Right renal cortex interstitium (tissue), 3 donors: ENCODE measurements at regions not wholly inside any gene's neighbourhood (a gene's known extent, or its start where the extent isn't known, plus 50 kb on each side); places are given as distances from the start of the nearest gene placed in this dataset.
"Not testable (repeated sequence)": the region's sequence is repeated elsewhere in the genome, so short reads cannot be mapped to it uniquely, and the experiment has no call there.

Experiments
- DNase-seq, 3 donors: peaks; one replicate each; pipeline ENCODE4 v3.0.0-alpha.2; 2013; ENCODE audit warnings: low read depth in 3 of 3, low spot score in 2 of 3

DNA sequence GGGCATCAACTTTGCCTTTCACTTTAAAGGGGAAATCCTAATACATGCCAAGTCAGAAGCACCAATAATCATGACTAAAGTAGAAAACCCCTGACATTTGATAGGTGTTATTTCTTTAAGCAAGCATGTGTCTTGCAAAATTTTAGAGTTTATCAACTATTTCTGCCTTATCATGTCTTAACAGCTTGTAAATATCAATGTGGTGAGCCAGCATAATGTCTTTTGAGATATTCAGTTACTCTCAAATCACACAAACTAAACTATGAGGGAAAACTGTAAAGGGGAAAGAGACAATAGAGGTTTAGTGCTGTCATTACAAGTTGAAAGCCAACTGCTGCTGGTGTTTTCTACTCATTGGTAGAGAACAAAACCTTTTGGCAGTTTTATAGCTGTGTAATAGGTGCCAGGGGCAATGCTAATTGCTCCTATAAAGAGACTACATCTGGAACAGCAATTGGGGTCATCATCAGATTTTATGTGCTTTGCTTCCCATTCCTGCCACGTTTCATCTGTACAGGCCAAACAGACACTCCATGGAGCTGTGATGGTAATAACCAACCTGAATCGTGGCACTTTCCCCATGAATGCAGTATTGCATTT lies 1027.4 kb downstream of the FSCB start:
- no peak for DNase-seq

GRCh38 chr14:43476822-43477221 lies 1030.3 kb downstream of the FSCB start:
- no peak for DNase-seq

GRCh38 chr14:43475757-43476156 lies 1031.3 kb downstream of the FSCB start:
- DNase-seq: no peak

- no peak for DNase-seq
Observed at GRCh38 chr14:43471595-43471994, 1035.5 kb downstream of the FSCB start.

DNA sequence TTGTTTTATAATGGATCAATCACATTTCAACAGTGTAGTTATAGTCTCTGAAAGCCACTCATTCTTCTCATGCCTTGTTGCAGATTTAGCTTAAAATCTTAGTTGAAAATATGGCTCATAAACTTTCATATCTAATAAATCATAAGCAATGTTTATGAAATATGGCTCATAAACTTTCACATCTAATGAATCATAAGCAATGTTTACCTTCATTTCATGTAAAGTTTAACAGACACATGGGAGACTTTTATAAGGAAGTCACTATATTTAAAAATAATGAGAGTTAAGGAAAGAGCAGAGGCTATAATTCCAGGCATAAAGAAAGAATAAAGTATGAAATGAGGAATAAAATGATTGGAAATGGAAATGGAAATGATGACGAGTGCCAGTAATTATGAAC lies 1042.1 kb downstream of the FSCB start:
- DNase-seq: no peak

- DNase-seq: peak in 1 of 3 donors; percentile 2
Observed at GRCh38 chr14:43449291-43449690, 1057.8 kb downstream of the FSCB start.

- DNase-seq: no peak
Observed at GRCh38 chr14:43438056-43438455, 1069.0 kb downstream of the FSCB start.

- no peak for DNase-seq
Observed at GRCh38 chr14:43418324-43418723, 1088.8 kb downstream of the FSCB start.

DNA sequence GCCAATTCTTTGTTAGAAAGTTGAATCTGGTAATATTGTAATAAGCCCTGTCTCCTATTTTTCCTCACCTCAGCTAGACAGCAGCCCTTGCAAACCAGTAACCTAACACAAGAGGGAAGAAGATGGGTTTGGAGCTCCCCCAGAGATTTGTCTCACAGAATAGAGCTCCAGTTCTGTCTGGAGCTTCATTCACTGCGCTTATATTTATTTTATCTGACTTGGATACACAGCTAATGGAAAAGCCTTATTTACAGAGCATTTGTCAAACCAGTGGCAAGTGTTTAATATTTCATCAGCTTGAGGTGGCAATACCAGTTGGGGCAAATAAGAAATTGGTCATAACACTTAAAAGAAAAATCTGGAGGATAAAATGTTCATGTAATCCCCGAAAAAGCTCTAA lies 1094.0 kb downstream of the FSCB start:
- DNase-seq: no peak

GRCh38 chr14:43411841-43412240 lies 1095.2 kb downstream of the FSCB start:
- DNase-seq: no peak

DNA sequence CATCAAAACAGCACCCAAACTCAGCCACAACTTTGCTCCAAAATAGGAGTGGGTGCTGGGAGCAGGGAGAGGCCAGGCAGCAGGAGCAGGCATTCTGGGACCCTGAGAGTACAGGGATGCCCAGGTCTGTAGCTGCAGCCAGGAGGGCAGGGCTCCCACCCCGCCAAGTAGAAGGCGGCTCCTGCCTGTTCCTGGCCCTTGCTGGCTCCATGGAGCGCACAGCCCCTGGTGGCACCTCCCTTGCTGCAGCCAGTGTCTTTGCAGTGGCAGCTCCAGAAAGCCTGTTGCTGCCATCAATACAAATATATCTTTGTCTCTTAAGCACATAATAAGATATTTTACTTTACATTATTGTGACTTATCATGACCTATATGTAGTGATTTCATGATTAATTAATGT lies 1096.5 kb downstream of the FSCB start:
- no peak for DNase-seq

DNA sequence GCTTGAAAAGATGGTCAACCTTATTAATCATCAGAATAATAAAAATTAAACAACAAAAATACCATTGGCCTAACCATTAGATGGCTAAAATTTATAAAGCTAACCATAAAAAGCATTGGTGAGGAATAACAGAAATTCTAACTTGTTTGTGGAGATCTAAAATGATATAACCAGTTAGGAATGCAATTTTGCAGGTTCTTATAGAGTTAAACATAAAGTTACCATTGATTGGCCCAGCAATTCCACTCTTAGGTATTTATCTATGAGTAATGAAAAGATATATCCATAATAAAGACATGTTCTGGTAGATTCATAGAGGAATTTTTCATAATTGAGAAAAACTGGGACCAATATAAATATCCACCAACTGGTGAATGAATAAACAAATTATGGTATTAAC lies 1098.6 kb downstream of the FSCB start:
- DNase-seq: no peak

DNA sequence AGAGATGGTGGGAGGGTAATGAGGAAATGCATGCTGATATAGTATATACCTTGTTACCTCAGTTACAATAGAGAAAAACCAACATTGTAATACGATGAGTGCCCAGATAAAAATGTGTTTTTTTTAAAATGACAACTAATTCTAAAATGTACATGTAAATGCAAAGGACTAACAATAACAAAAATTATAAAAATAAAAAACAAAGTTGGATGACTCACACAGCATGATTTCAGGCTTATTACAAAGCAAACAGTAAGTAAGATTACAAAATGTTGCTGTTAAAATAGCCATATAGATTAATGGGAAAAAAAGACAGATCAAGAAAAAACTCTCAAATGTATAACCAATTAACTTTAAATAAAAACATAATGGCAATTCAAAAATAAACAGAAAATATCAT lies 1099.4 kb downstream of the FSCB start:
- DNase-seq: no peak

GRCh38 chr14:43406931-43407330 lies 1100.2 kb downstream of the FSCB start:
- no peak for DNase-seq

GRCh38 chr14:43399289-43399688 lies 1107.8 kb downstream of the FSCB start:
- no peak for DNase-seq

- not testable (repeated sequence) for DNase-seq
Observed at GRCh38 chr14:43370565-43370896, 1136.6 kb downstream of the FSCB start.

DNA sequence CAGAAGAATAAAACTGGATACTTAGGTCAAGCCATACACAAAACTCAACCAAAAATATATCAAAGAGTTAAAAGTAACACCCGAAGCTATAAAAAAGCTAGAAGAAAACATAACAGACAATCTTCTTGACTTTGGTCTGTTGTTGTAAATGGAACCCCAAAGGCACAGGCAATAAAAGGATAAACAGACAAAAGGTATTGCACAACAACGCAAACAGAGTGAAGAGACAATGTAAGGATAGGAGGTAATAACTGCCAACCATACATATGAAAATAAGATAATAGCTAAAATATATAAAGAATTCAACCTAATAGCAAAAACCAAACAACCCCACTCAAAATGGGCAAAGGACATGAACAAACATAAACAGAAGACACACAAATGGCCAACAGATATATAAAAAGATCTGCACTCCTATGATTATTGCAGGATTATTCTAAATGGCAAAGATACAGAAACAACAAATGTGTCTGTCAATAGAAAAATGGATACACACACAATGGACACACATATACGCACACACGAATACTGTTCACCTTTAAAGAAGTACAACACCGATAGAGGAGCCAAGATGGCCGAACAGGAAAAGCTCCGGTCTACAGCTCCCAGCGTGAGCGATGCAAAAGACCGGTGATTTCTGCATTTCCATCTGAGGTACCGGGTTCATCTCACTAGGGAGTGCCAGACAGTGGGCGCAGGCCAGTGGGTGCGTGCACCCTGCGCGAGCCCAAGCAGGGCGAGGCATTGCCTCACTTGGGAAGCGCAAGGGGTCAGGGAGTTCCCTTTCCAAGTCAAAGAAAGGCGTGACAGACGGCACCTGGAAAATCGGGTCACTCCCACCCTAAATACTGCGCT lies 1137.1 kb downstream of the FSCB start:
- DNase-seq: no peak

- DNase-seq: no peak
Observed at GRCh38 chr14:43362586-43362985, 1144.5 kb downstream of the FSCB start.

DNA sequence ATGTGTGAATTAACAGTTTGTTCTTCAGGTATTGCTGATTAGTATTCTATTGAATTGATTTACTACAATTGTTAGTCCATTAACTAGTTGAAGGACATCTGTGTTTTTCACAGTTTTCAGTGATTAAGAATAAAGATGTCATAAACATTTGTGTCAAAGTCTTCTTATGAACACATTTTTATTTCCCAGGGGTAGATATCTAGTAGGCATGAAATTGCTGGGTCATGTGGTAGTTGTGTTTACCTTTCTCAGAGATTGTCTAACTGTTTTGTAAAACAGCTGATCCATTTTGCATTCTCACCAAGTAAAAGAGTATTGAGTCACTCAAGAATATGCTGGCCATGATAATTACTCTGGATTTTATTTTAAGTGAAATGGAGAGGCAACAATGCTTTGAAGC lies 1145.3 kb downstream of the FSCB start:
- no peak for DNase-seq

DNA sequence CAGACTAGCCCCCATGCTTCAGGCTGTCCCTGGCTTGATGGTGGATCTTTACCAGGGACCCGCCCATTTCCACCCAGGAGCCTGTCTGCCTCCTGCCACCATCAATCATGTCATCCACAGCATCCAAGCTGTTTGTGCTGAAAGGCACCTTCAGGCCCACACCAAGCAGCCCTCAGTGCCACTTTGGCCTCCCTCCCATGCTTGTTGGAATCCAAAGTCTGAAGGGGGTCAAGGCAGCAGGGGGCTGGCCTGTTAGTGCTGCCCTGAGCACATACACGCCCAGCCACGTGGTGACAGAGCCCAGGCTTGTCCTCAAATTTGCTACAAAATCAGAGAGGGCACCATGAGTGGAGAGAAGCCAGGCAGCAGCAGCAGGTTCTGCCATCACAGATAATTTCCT lies 1146.8 kb downstream of the FSCB start:
- DNase-seq: no peak

GRCh38 chr14:43359317-43359716 lies 1147.8 kb downstream of the FSCB start:
- no peak for DNase-seq

DNA sequence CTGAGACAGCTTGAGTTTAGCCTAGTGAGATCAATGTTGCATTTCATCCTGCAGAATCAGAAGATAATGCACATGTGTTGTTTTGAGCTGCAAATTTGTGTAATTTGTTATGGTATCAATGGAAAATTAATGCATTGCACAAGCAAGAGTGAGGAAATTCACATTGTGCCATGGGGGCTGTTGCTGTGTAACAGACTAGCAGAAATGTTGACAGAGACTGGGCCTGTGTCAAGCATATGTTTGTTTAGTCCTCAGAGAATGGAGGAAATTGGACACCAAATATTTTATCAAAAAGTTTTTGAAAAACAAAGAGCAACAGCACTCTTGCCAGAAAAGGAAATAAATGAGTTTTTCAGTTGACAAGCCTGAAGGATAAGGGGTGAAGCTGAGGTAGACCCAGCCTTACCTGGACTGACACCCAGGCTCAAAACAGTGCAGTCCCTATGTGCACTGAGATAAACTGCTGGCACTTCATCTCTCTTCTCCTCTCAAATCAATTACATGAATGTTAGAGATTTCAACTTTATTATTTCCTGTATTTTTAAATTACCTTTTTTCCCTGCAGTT lies 1150.0 kb downstream of the FSCB start:
- DNase-seq: no peak
